Neural progenitor cell (in vitro differentiated cells): ENCODE measurements at regions not wholly inside any gene's neighbourhood (a gene's known extent, or its start where the extent isn't known, plus 50 kb on each side); places are given as distances from the start of the nearest gene placed in this dataset.

Experiments
- EZH2phosphoT487 ChIP-seq: fragments of 200-600 bp; sonication (generic); IDR thresholded peaks from 2 replicates; pipeline ENCODE4 v1.6.1; 2017; ENCODE audit warnings: antibody characterized with exemption
- TF ChIP-seq, protein P1 (sequence below): fragments of 200-600 bp; sonication (generic); IDR thresholded peaks from 2 replicates; pipeline ENCODE4 v1.5.1; 2017; ENCODE audit warnings: antibody characterized with exemption, mild to moderate bottlenecking

DNA sequence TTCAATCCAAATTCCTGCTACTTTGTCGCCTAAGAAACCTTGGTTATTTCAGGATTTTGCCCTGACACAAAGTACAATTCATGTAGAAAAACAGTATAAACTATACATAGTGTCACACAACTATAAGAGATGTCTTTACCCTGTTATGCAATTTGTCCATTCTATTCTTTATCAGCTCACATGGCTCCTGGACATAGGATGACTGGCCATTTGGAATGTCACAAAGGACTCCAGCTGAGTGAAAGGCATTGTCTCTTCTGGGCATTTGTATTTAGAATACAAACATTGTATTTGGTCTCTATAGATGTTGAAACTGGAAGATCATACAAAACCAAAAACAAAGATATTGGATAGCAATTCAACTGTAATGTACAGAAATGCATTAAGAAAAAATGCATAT lies 944.6 kb upstream of the LRRTM1 start:
- no peak for TF ChIP-seq EZH2phosphoT487
- TF ChIP-seq, protein P1, sequence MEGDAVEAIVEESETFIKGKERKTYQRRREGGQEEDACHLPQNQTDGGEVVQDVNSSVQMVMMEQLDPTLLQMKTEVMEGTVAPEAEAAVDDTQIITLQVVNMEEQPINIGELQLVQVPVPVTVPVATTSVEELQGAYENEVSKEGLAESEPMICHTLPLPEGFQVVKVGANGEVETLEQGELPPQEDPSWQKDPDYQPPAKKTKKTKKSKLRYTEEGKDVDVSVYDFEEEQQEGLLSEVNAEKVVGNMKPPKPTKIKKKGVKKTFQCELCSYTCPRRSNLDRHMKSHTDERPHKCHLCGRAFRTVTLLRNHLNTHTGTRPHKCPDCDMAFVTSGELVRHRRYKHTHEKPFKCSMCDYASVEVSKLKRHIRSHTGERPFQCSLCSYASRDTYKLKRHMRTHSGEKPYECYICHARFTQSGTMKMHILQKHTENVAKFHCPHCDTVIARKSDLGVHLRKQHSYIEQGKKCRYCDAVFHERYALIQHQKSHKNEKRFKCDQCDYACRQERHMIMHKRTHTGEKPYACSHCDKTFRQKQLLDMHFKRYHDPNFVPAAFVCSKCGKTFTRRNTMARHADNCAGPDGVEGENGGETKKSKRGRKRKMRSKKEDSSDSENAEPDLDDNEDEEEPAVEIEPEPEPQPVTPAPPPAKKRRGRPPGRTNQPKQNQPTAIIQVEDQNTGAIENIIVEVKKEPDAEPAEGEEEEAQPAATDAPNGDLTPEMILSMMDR: no peak
